ENCODE measurements at regions not wholly inside any gene's neighbourhood (a gene's known extent, or its start where the extent isn't known, plus 50 kb on each side); places are given as distances from the start of the nearest gene placed in this dataset.
A peak's percentile ranks its signal among the peaks of the same experiment; 100 is the strongest.

GRCh38 chr2:35963824-35964223, 391.8 kb upstream of the CRIM1 start:
- H3K4me3 Mint-ChIP-seq: no peak overlapping the region
- peaks cover 12% of the 10 kb centered on the region for H3K36me3 Mint-ChIP-seq
- ChIA-PET POLR2A (no interaction called here), CTCF (no interaction called here)
- no peaks in the 10 kb centered on the region for H3K27me3 Mint-ChIP-seq (ENCODE audit: low read depth)
- no peak for ATAC-seq
- H3K4me1 Mint-ChIP-seq: peaks cover 17% of the 10 kb centered on the region
- peaks cover 23% of the 10 kb centered on the region for H3K9me3 Mint-ChIP-seq
- DNase-seq (ENCODE audit: low spot score): no peak
- 0 out of 2 replicates have a peak overlapping the region, but pooled peaks have one; percentile 7 for H3K27ac Mint-ChIP-seq
- TF ChIP-seq MLX (CRISPR knock-in tag; IDR thresholded peaks at IDR 0.05) (no peak), ZNF512 (CRISPR knock-in tag; IDR thresholded peaks at IDR 0.05; ENCODE audit: borderline replicate concordance) (no peak), HMGXB4 (CRISPR knock-in tag; IDR thresholded peaks at IDR 0.05) (no peak), CTCF (IDR thresholded peaks at IDR 0.05) (no peak), ATF1 (CRISPR knock-in tag; IDR thresholded peaks at IDR 0.05) (no peak), ZNF532 (CRISPR knock-in tag; IDR thresholded peaks at IDR 0.05; ENCODE audit: borderline replicate concordance) (no peak), MXD4 (CRISPR knock-in tag; IDR thresholded peaks at IDR 0.05; ENCODE audit: borderline replicate concordance) (no peak), ERG (CRISPR knock-in tag; IDR thresholded peaks at IDR 0.05) (no peak), ATF3 (CRISPR knock-in tag; conservative IDR thresholded peaks at IDR 0.05) (no peak), ZNF317 (CRISPR knock-in tag; IDR thresholded peaks at IDR 0.05; ENCODE audit: borderline replicate concordance, low read depth) (no peak), ZBTB21 (CRISPR knock-in tag; IDR thresholded peaks at IDR 0.05; ENCODE audit: borderline replicate concordance) (no peak), E2F5 (CRISPR knock-in tag; IDR thresholded peaks at IDR 0.05) (no peak), IRF1 (CRISPR knock-in tag; IDR thresholded peaks at IDR 0.05) (no peak), E2F4 (CRISPR knock-in tag; IDR thresholded peaks at IDR 0.05; ENCODE audit: borderline replicate concordance, low read depth) (no peak), ZNF396 (CRISPR knock-in tag; IDR thresholded peaks at IDR 0.05; ENCODE audit: borderline replicate concordance) (no peak), CBFB (CRISPR knock-in tag; IDR thresholded peaks at IDR 0.05; ENCODE audit: low read depth) (no peak)

Data from WTC11 (cell line).